Thyroid gland (tissue), 4 donors: ENCODE measurements at regions not wholly inside any gene's neighbourhood (a gene's known extent, or its start where the extent isn't known, plus 50 kb on each side); places are given as distances from the start of the nearest gene placed in this dataset.

Source experiments
- DNase-seq, 2 donors: peaks; one replicate each; pipeline ENCODE4 v3.0.0-alpha.2; 2019
- H3K27ac ChIP-seq, 3 donors: fragments of 200-600 bp; sonication (generic); 1 replicate in 2 of 3; 2 replicates in 1 of 3; pipeline ENCODE4 v1.5.1; 2016 to 2019; ENCODE audit warnings: mild to moderate bottlenecking in 1 of 3, moderate library complexity in 1 of 3
- H3K27me3 ChIP-seq: fragments of 200-600 bp; sonication (generic); one replicate; pipeline ENCODE4 v1.5.1; 2019
- H3K36me3 ChIP-seq, 2 donors: fragments of 200-600 bp; sonication (generic); one replicate each; pipeline ENCODE4 v1.5.1; 2016 to 2019
- H3K4me1 ChIP-seq, 2 donors: fragments of 200-600 bp; sonication (generic); one replicate each; pipeline ENCODE4 v1.5.1; 2017 to 2019
- H3K4me3 ChIP-seq, 3 donors: fragments of 200-600 bp; sonication (generic); replicated peaks in 1 of 3; 1 replicate in 2 of 3; 2 replicates in 1 of 3; pipeline ENCODE4 v1.5.1; 2016; ENCODE audit warnings: mild to moderate bottlenecking in 1 of 3
- H3K9me3 ChIP-seq: fragments of 200-600 bp; sonication (generic); one replicate; pipeline ENCODE4 v1.5.1; 2017
- POLR2A ChIP-seq, 2 donors: fragments of 450-650 bp; IDR thresholded peaks; one replicate each; pipeline ENCODE4 v1.6.1; 2017; ENCODE audit warnings: antibody characterized with exemption in 2 of 2, mild to moderate bottlenecking in 2 of 2, moderate library complexity in 1 of 2
- WGBS, 2 donors: methylation state at CpG; one replicate each; pipeline ENCODE4 v1.1.5; 2017; 5-methylcytosine and 5-hydroxymethylcytosine counted together
- intact Hi-C: fragments of 100-400 bp; cut with DNase I; formaldehyde crosslinking; loops from one replicate; pipeline ENCODE4 v1.15.1; 2023
- TF ChIP-seq, protein P1 (sequence below), 6 experiments: fragments of 200-600 bp in 3 of 6; fragments of 450-650 bp in 3 of 6; sonication (generic) in 3 of 6; IDR thresholded peaks; one replicate each; pipeline ENCODE4 v1.5.1; 2016 to 2019; ENCODE audit warnings: antibody characterized with exemption in 6 of 6, mild to moderate bottlenecking in 2 of 6, inconsistent platforms in 1 of 6, moderate library complexity in 1 of 6

DNA sequence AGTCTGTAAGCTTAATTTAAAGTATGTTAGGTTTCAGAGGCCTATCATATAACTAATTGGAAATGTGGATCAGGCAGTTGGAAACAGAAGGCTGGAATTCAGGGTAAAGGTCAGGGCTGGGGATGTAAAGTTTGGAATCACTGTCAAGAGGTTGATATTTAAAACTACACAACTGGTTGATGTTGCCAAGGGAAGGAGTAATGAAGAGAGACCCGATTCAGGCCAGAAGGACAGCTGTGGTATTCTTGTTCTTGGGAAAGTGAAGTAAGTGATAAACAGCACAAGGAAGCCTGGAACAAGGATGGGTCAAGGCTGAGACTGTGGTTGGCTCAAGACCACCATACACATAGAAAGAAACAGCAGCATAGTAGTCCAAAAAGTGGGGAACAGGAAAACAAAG is 654.2 kb downstream of the NTRK3 start:
- H3K36me3 ChIP-seq, result no peaks in the 10 kb centered on the region
- H3K27ac ChIP-seq, result no peak overlapping the region
- no peaks in the 10 kb centered on the region for H3K27me3 ChIP-seq
- no peaks in the 10 kb centered on the region for H3K4me1 ChIP-seq
- no peaks in the 10 kb centered on the region for H3K9me3 ChIP-seq
- intact Hi-C loops, result no loop called here
- H3K4me3 ChIP-seq, result no peak overlapping the region
- no peak for TF ChIP-seq POLR2A (IDR thresholded peaks at IDR 0.05)
- TF ChIP-seq, protein P1, sequence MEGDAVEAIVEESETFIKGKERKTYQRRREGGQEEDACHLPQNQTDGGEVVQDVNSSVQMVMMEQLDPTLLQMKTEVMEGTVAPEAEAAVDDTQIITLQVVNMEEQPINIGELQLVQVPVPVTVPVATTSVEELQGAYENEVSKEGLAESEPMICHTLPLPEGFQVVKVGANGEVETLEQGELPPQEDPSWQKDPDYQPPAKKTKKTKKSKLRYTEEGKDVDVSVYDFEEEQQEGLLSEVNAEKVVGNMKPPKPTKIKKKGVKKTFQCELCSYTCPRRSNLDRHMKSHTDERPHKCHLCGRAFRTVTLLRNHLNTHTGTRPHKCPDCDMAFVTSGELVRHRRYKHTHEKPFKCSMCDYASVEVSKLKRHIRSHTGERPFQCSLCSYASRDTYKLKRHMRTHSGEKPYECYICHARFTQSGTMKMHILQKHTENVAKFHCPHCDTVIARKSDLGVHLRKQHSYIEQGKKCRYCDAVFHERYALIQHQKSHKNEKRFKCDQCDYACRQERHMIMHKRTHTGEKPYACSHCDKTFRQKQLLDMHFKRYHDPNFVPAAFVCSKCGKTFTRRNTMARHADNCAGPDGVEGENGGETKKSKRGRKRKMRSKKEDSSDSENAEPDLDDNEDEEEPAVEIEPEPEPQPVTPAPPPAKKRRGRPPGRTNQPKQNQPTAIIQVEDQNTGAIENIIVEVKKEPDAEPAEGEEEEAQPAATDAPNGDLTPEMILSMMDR (IDR thresholded peaks at IDR 0.05), result no peak
- no peak for DNase-seq
- 68% methylated on average over 1 of the region's 1 CpG for WGBS, 2 donors

DNA sequence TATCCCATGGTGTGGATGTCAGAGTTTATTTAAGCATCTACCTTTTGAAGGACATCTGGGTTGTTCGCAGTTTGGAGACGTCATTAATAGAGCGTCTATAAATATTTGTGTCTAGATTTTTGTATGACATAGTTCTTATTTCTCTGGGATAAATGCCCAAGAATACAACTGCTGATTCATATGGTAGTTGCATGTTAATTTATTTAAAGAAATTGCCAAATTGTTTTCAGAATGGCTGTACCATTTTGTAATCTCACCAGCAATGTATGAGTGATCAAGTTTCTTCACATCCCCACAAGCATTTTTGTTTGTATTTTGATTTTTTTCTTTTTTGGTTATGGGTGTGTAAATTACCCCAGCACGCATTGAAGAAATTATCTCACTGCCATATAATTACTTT is 656.9 kb downstream of the NTRK3 start:
- H3K9me3 ChIP-seq, result no peaks in the 10 kb centered on the region
- no peak for DNase-seq
- TF ChIP-seq, protein P1 (IDR thresholded peaks at IDR 0.05), result no peak
- TF ChIP-seq POLR2A (IDR thresholded peaks at IDR 0.05), result no peak
- H3K4me1 ChIP-seq, result no peaks in the 10 kb centered on the region
- H3K36me3 ChIP-seq, result no peaks in the 10 kb centered on the region
- intact Hi-C loops, result no loop called here
- no peaks in the 10 kb centered on the region for H3K27me3 ChIP-seq
- 93 to 96% methylated on average over 4 of the region's 4 CpGs for WGBS, 2 donors
- H3K27ac ChIP-seq, result no peak overlapping the region
- H3K4me3 ChIP-seq, result no peak overlapping the region

DNA sequence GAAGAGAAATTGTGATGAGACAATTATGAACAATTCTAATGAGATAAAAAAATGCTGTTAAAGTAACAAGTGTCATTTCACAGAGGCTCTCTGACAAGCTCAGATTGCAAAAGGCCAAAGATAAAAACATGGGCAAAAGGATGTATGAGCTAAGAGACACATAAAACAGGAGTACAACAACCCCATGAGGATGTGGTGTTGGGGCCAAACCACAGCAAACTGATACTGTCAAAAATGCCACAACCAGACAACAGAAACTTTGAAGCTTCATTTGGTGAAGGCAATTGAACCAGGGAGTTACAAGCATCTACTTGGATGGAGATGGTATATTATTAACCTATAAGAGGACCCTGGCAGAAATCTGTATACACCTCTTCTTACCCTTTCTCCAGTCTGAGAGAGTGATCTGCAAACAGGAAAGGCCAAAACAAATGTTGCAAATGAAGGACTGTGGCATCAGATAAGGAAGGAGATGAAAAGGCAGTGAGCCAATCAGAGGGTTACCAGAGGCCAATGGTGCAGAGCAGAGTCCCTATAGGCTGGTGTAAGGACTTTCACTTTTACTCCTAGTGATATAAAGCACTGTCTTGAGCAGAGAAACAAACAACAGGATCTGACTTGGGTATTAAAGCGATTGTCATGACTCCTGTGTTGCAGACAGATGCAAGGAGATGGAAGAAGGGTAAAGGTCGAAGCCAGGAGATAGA is 659.0 kb downstream of the NTRK3 start:
- intact Hi-C loops, result no loop called here
- no peaks in the 10 kb centered on the region for H3K36me3 ChIP-seq
- H3K4me3 ChIP-seq, result no peak overlapping the region
- WGBS, 2 donors, result 77 to 82% methylated on average over 2 of the region's 2 CpGs
- no peaks in the 10 kb centered on the region for H3K27me3 ChIP-seq
- DNase-seq, result no peak
- no peaks in the 10 kb centered on the region for H3K4me1 ChIP-seq
- TF ChIP-seq, protein P1 (IDR thresholded peaks at IDR 0.05), result no peak
- no peak for TF ChIP-seq POLR2A (IDR thresholded peaks at IDR 0.05)
- H3K9me3 ChIP-seq, result no peaks in the 10 kb centered on the region
- H3K27ac ChIP-seq, result no peak overlapping the region

DNA sequence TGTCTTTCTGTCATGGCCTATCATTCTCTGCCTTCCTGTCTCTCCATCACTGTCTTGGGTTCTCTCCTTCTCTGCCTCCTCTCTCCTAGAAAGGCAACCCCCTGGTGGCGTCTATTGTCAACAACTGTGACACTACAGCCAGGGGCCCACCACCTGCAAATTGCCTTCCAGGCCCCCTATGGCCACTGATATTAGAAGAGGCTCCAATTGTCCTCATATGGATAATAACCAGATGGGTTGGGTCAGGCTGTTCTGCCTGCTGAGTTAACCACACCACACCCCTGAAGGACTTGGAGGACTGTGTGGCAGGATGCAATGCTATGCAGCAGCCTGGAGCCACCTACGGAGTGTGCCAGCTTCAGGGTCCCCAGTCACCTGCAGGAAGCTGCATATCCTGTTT is 665.0 kb downstream of the NTRK3 start:
- Histone ChIP-seq H3K4me1 (no peaks in the 10 kb centered on the region), H3K27ac (no peak overlapping the region), H3K9me3 (no peaks in the 10 kb centered on the region), H3K36me3 (no peaks in the 10 kb centered on the region), H3K27me3 (no peaks in the 10 kb centered on the region), H3K4me3 (no peak overlapping the region)
- TF ChIP-seq, protein P1 (IDR thresholded peaks at IDR 0.05), result no peak
- TF ChIP-seq POLR2A (IDR thresholded peaks at IDR 0.05), result no peak
- intact Hi-C loops, result no loop called here
- 59 to 63% methylated on average over 2 of the region's 2 CpGs for WGBS, 2 donors
- no peak for DNase-seq

DNA sequence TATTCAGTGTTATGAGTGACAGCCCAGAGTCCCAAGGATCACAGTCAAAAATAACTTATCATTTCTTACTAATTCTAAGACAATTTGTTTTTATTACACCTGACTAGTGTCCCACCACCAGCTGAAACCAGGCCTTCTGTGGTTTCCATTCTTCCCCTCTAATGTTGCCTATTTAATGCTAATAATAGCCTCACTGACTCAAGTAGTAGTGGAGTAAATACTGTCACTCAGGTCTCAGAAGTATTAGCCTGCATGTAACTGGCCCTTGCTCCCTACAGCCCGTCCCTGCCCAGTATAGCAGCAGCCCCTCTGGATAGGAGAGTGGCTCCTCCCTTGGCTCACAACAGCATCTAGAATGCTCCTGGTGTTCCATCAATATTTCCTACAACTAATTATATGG is 665.5 kb downstream of the NTRK3 start:
- H3K36me3 ChIP-seq, result no peaks in the 10 kb centered on the region
- no peak for DNase-seq
- no peak overlapping the region for H3K4me3 ChIP-seq
- H3K9me3 ChIP-seq, result no peaks in the 10 kb centered on the region
- no peak overlapping the region for H3K27ac ChIP-seq
- no peaks in the 10 kb centered on the region for H3K27me3 ChIP-seq
- no peaks in the 10 kb centered on the region for H3K4me1 ChIP-seq
- intact Hi-C loops, result no loop called here
- TF ChIP-seq, protein P1 (IDR thresholded peaks at IDR 0.05), result no peak
- TF ChIP-seq POLR2A (IDR thresholded peaks at IDR 0.05), result no peak
- 90 to 93% methylated on average over 1 of the region's 1 CpG for WGBS, 2 donors
